ENCODE measurements at regions not wholly inside any gene's neighbourhood (a gene's known extent, or its start where the extent isn't known, plus 50 kb on each side); places are given as distances from the start of the nearest gene placed in this dataset.

GRCh38 chr6:40860443-40860842, 178.6 kb downstream of the UNC5CL start:
- Histone ChIP-seq H3K9me3 (ENCODE audit: low read depth, low read length, poor library complexity, severe bottlenecking) (no peaks in the 10 kb centered on the region), H3K4me1 (ENCODE audit: insufficient read depth, low read length, poor library complexity, severe bottlenecking) (no peaks in the 10 kb centered on the region), H3K27ac (ENCODE audit: low read depth, low read length, poor library complexity, severe bottlenecking) (no peak overlapping the region), H3K4me3 (ENCODE audit: low read depth, low read length, poor library complexity, severe bottlenecking) (no peak overlapping the region), H3K36me3 (ENCODE audit: insufficient read depth, low read length, poor library complexity, severe bottlenecking) (no peaks in the 10 kb centered on the region), H3K27me3 (replicated peaks; ENCODE audit: insufficient read depth, low read depth, low read length, poor library complexity) (no peaks in the 10 kb centered on the region)
- intact Hi-C loops (cut with micrococcal nuclease; ENCODE audit: unreplicated experiment) = no loop called here
- ChIA-PET POLR2A (ENCODE audit: low non-redundant PET) (no interaction called here), CTCF (no interaction called here)
- DNase-seq (ENCODE audit: low spot score) = no peak
- no TSS peak for BruUV-seq (replicated peaks)
- no peak for TF ChIP-seq CTCF (conservative IDR thresholded peaks at IDR 0.05; ENCODE audit: low read depth, low read length)
- no peak for TF ChIP-seq EZH2 (IDR thresholded peaks at IDR 0.05; ENCODE audit: borderline replicate concordance, low read depth, low read length, poor library complexity, severe bottlenecking)

GRCh38 chr6:40856271-40856670, 182.8 kb downstream of the UNC5CL start:
- H3K27me3 ChIP-seq (replicated peaks; ENCODE audit: insufficient read depth, low read depth, low read length, poor library complexity) = no peaks in the 10 kb centered on the region
- H3K36me3 ChIP-seq (ENCODE audit: insufficient read depth, low read length, poor library complexity, severe bottlenecking) = no peaks in the 10 kb centered on the region
- ChIA-PET CTCF (interaction anchor here (0.7 kb wide), 1 partner anchor 22 kb away, joined by 4 read pairs; no protein-coding TSS in a partner anchor), POLR2A (ENCODE audit: low non-redundant PET) (interaction anchor here (0.7 kb wide), 1 partner anchor 277 kb away, joined by 13 read pairs; no protein-coding TSS in a partner anchor)
- no peaks in the 10 kb centered on the region for H3K4me1 ChIP-seq (ENCODE audit: insufficient read depth, low read length, poor library complexity, severe bottlenecking)
- intact Hi-C loops (cut with micrococcal nuclease; ENCODE audit: unreplicated experiment) = no loop called here
- no peak overlapping the region for H3K4me3 ChIP-seq (ENCODE audit: low read depth, low read length, poor library complexity, severe bottlenecking)
- H3K27ac ChIP-seq (ENCODE audit: low read depth, low read length, poor library complexity, severe bottlenecking) = no peak overlapping the region
- no peaks in the 10 kb centered on the region for H3K9me3 ChIP-seq (ENCODE audit: low read depth, low read length, poor library complexity, severe bottlenecking)
- no TSS peak for BruUV-seq (replicated peaks)
- no peak for DNase-seq (ENCODE audit: low spot score)
- TF ChIP-seq EZH2 (IDR thresholded peaks at IDR 0.05; ENCODE audit: borderline replicate concordance, low read depth, low read length, poor library complexity, severe bottlenecking) = no peak
- TF ChIP-seq CTCF (conservative IDR thresholded peaks at IDR 0.05; ENCODE audit: low read depth, low read length) = no peak

- TF ChIP-seq CTCF (conservative IDR thresholded peaks at IDR 0.05; ENCODE audit: low read depth, low read length) = no peak
- no peak for TF ChIP-seq EZH2 (IDR thresholded peaks at IDR 0.05; ENCODE audit: borderline replicate concordance, low read depth, low read length, poor library complexity, severe bottlenecking)
- DNase-seq (ENCODE audit: low spot score) = no peak
- H3K36me3 ChIP-seq (ENCODE audit: insufficient read depth, low read length, poor library complexity, severe bottlenecking) = no peaks in the 10 kb centered on the region
- CTCF ChIA-PET = no interaction called here
- no peak overlapping the region for H3K4me3 ChIP-seq (ENCODE audit: low read depth, low read length, poor library complexity, severe bottlenecking)
- H3K27me3 ChIP-seq (replicated peaks; ENCODE audit: insufficient read depth, low read depth, low read length, poor library complexity) = no peaks in the 10 kb centered on the region
- intact Hi-C loops (cut with micrococcal nuclease; ENCODE audit: unreplicated experiment) = no loop called here
- POLR2A ChIA-PET (ENCODE audit: low non-redundant PET) = no interaction called here
- no peak overlapping the region for H3K27ac ChIP-seq (ENCODE audit: low read depth, low read length, poor library complexity, severe bottlenecking)
- H3K9me3 ChIP-seq (ENCODE audit: low read depth, low read length, poor library complexity, severe bottlenecking) = no peaks in the 10 kb centered on the region
- no peaks in the 10 kb centered on the region for H3K4me1 ChIP-seq (ENCODE audit: insufficient read depth, low read length, poor library complexity, severe bottlenecking)
- BruUV-seq (replicated peaks) = no TSS peak
These were observed 183.7 kb downstream of the UNC5CL start for GRCh38 chr6:40855168-40855880.
